ENCODE measurements at regions not wholly inside any gene's neighbourhood (a gene's known extent, or its start where the extent isn't known, plus 50 kb on each side); places are given as distances from the start of the nearest gene placed in this dataset.

GRCh38 chr16:55014022-55014421 lies 83.4 kb downstream of the IRX5 start (continued):
- no peak for TF ChIP-seq ZNF462 (CRISPR knock-in tag; IDR thresholded peaks at IDR 0.05)
- no peak for TF ChIP-seq STAT1 (IDR thresholded peaks at IDR 0.05; ENCODE audit: unreplicated experiment)
- no peak for TF ChIP-seq CREB1 (CRISPR knock-in tag; IDR thresholded peaks at IDR 0.05; ENCODE audit: low read depth)
- TF ChIP-seq JUNB (IDR thresholded peaks at IDR 0.05; ENCODE audit: unreplicated experiment), result no peak
- TF ChIP-seq ZNF331 (CRISPR knock-in tag; IDR thresholded peaks at IDR 0.05; ENCODE audit: low read depth), result no peak
- TF ChIP-seq, protein P1, sequence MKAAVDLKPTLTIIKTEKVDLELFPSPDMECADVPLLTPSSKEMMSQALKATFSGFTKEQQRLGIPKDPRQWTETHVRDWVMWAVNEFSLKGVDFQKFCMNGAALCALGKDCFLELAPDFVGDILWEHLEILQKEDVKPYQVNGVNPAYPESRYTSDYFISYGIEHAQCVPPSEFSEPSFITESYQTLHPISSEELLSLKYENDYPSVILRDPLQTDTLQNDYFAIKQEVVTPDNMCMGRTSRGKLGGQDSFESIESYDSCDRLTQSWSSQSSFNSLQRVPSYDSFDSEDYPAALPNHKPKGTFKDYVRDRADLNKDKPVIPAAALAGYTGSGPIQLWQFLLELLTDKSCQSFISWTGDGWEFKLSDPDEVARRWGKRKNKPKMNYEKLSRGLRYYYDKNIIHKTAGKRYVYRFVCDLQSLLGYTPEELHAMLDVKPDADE (IDR thresholded peaks at IDR 0.05), result no peak

- Histone ChIP-seq H3K27me3 (ENCODE audit: insufficient read depth) (no peaks in the 10 kb centered on the region), H3K36me3 (ENCODE audit: insufficient read depth) (no peaks in the 10 kb centered on the region), H3F3A (replicated peaks; ENCODE audit: low read depth) (no peaks in the 10 kb centered on the region), H2AFZ (no peak overlapping the region), H3K4me1 (ENCODE audit: insufficient read depth) (no peaks in the 10 kb centered on the region), H3K4me2 (no peak overlapping the region), H3K9me2 (ENCODE audit: insufficient read depth) (no peaks in the 10 kb centered on the region), H3K27ac (ENCODE audit: low read depth) (no peak overlapping the region), H4K20me1 (replicated peaks; ENCODE audit: insufficient read depth) (no peaks in the 10 kb centered on the region), H3K79me2 (replicated peaks; ENCODE audit: insufficient read depth) (no peaks in the 10 kb centered on the region), H3K4me3 (no peak overlapping the region)
- no peak for DNase-seq (ENCODE audit: low spot score)
- peaks cover 12% of the 10 kb centered on the region for H3K27me3 Mint-ChIP-seq (ENCODE audit: insufficient read depth, low read depth, poor library complexity)
- no peaks in the 10 kb centered on the region for H3K36me3 Mint-ChIP-seq (ENCODE audit: low read depth)
- ATAC-seq, result no peak
- no peak overlapping the region for H3K4me3 Mint-ChIP-seq
- TF ChIP-seq CREB1 (CRISPR knock-in tag; IDR thresholded peaks at IDR 0.05; ENCODE audit: low read depth) (no peak), JUNB (IDR thresholded peaks at IDR 0.05; ENCODE audit: unreplicated experiment) (no peak), EZH2 (IDR thresholded peaks at IDR 0.05; ENCODE audit: low read depth, unreplicated experiment) (no peak), EZH2phosphoT487 (IDR thresholded peaks at IDR 0.05; ENCODE audit: unreplicated experiment) (no peak), ZNF114 (CRISPR knock-in tag; IDR thresholded peaks at IDR 0.05) (no peak), NANOG (IDR thresholded peaks at IDR 0.05; ENCODE audit: borderline replicate concordance) (no peak)
- TF ChIP-seq, protein P1 (IDR thresholded peaks at IDR 0.05), result no peak
- no peaks in the 10 kb centered on the region for H3K4me1 Mint-ChIP-seq
- no peak overlapping the region for H3K27ac Mint-ChIP-seq
- H3K9me3 Mint-ChIP-seq, result peaks cover 4% of the 10 kb centered on the region
Measured at GRCh38 chr16:55015181-55015913, 84.7 kb downstream of the IRX5 start.
